ENCODE measurements at regions not wholly inside any gene's neighbourhood (a gene's known extent, or its start where the extent isn't known, plus 50 kb on each side); places are given as distances from the start of the nearest gene placed in this dataset.
"Not testable (repeated sequence)": the region's sequence is repeated elsewhere in the genome, so short reads cannot be mapped to it uniquely, and the experiment has no call there.

- Histone ChIP-seq H3K27ac (ENCODE audit: low read depth in 1 of 2, low read length in 2 of 2) (no peak overlapping the region), H3K9me3 (ENCODE audit: control insufficient read depth in 4 of 4, low read length in 3 of 4) (no peaks in the 10 kb centered on the region), H3K36me3 (ENCODE audit: control insufficient read depth in 4 of 4, insufficient read depth in 3 of 4, low read depth in 1 of 4, low read length in 3 of 4) (no peaks in the 10 kb centered on the region), H3K27me3 (ENCODE audit: control insufficient read depth in 4 of 4, insufficient read depth in 4 of 4, low read length in 3 of 4) (no peaks in the 10 kb centered on the region), H3K4me1 (ENCODE audit: control insufficient read depth in 4 of 4, insufficient read depth in 4 of 4, low read length in 3 of 4) (no peaks in the 10 kb centered on the region), H3K9ac (ENCODE audit: low read depth in 1 of 2, low read length in 2 of 2) (no peak overlapping the region), H3K4me3 (ENCODE audit: low read depth in 1 of 3, low read length in 3 of 3) (no peak overlapping the region)
- WGBS = 49% methylated on average over 3 of the region's 3 CpGs
- no peak for DNase-seq (ENCODE audit: low spot score)
- TF ChIP-seq SP1 (IDR thresholded peaks at IDR 0.05) (no peak), NR2F2 (IDR thresholded peaks at IDR 0.05) (no peak), JUND (IDR thresholded peaks at IDR 0.05) (no peak)
These were observed 1180.8 kb downstream of the JRKL start for GRCh38 chr11:97570636-97571035.

DNA sequence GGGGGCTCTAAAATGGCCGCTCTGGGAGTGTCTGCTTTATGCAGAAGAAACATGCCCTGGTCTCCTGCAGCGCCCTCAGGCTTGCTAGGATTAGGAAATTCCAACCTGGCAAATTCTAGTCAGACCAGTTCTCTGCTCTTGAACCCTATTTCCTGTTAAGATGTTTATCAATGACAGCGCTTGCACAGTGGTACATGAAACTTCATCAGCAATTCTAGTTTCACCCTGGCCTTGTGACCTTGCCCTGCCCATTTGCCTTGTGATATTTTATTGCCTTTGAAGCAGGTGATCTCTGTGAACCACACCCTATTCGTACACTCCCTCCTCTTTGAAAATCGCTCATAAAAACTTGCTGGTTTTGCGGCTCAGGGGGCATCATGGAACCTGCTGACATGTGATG, 1184.0 kb downstream of the JRKL start:
- not testable (repeated sequence) for DNase-seq (ENCODE audit: low spot score); H3K27me3 ChIP-seq (ENCODE audit: control insufficient read depth in 4 of 4, insufficient read depth in 4 of 4, low read length in 3 of 4); H3K27ac ChIP-seq (ENCODE audit: low read depth in 1 of 2, low read length in 2 of 2); H3K36me3 ChIP-seq (ENCODE audit: control insufficient read depth in 4 of 4, insufficient read depth in 3 of 4, low read depth in 1 of 4, low read length in 3 of 4); H3K4me3 ChIP-seq (ENCODE audit: low read depth in 1 of 3, low read length in 3 of 3); H3K9me3 ChIP-seq (ENCODE audit: control insufficient read depth in 4 of 4, low read length in 3 of 4); H3K9ac ChIP-seq (ENCODE audit: low read depth in 1 of 2, low read length in 2 of 2); H3K4me1 ChIP-seq (ENCODE audit: control insufficient read depth in 4 of 4, insufficient read depth in 4 of 4, low read length in 3 of 4)
- 73% methylated on average over 6 of the region's 6 CpGs for WGBS

DNA sequence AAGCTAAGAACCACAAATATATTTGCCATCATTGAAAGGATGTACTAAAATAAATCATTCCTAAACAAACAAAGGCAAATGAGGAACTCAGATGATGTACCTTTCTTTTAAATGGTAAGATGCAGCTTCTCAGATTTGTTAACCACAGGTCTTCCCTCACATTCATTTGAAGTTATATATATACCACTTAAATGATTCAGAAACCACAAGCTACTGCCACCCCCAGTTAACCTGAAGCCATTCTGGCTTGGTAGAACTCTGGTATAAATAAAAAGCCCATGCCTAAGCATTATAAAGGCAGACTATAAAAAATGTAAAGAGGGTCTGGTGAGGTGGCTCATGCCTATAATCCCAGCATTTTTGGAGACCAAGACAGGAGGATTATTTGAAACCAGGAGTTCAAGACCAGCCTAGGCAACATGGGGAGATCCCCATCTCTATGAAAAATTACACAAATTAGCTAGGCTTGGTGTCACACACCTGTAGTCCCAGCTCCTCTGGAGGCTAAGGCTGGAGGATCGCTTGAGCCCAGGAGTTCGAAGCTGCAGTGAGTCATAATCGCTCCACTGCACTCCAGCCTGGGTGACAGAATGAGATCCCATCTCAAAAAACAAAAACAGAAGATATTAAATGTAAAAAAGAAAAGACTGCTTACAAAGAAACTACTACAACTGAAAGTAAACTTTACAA, 1185.3 kb downstream of the JRKL start:
- WGBS = 85% methylated on average over 3 of the region's 3 CpGs
- Histone ChIP-seq H3K4me3 (ENCODE audit: low read depth in 1 of 3, low read length in 3 of 3) (no peak overlapping the region), H3K27me3 (ENCODE audit: control insufficient read depth in 4 of 4, insufficient read depth in 4 of 4, low read length in 3 of 4) (no peaks in the 10 kb centered on the region), H3K9me3 (ENCODE audit: control insufficient read depth in 4 of 4, low read length in 3 of 4) (no peaks in the 10 kb centered on the region), H3K27ac (ENCODE audit: low read depth in 1 of 2, low read length in 2 of 2) (no peak overlapping the region), H3K4me1 (ENCODE audit: control insufficient read depth in 4 of 4, insufficient read depth in 4 of 4, low read length in 3 of 4) (no peaks in the 10 kb centered on the region), H3K36me3 (ENCODE audit: control insufficient read depth in 4 of 4, insufficient read depth in 3 of 4, low read depth in 1 of 4, low read length in 3 of 4) (no peaks in the 10 kb centered on the region), H3K9ac (ENCODE audit: low read depth in 1 of 2, low read length in 2 of 2) (no peak overlapping the region)
- DNase-seq (ENCODE audit: low spot score) = no peak
- TF ChIP-seq FOXA2 (IDR thresholded peaks at IDR 0.05) (no peak), ZBTB33 (IDR thresholded peaks at IDR 0.05) (no peak), FOXA1 (IDR thresholded peaks at IDR 0.05) (no peak), RXRA (IDR thresholded peaks at IDR 0.05) (no peak), YY1 (IDR thresholded peaks at IDR 0.05) (no peak), GABPA (IDR thresholded peaks at IDR 0.05 in 1 of 2, conservative IDR thresholded peaks at IDR 0.05 in 1 of 2) (no peak), NR2F2 (IDR thresholded peaks at IDR 0.05) (no peak), HNF4G (IDR thresholded peaks at IDR 0.05) (no peak), HNF4A (conservative IDR thresholded peaks at IDR 0.05) (no peak)
- TF ChIP-seq, protein P1, sequence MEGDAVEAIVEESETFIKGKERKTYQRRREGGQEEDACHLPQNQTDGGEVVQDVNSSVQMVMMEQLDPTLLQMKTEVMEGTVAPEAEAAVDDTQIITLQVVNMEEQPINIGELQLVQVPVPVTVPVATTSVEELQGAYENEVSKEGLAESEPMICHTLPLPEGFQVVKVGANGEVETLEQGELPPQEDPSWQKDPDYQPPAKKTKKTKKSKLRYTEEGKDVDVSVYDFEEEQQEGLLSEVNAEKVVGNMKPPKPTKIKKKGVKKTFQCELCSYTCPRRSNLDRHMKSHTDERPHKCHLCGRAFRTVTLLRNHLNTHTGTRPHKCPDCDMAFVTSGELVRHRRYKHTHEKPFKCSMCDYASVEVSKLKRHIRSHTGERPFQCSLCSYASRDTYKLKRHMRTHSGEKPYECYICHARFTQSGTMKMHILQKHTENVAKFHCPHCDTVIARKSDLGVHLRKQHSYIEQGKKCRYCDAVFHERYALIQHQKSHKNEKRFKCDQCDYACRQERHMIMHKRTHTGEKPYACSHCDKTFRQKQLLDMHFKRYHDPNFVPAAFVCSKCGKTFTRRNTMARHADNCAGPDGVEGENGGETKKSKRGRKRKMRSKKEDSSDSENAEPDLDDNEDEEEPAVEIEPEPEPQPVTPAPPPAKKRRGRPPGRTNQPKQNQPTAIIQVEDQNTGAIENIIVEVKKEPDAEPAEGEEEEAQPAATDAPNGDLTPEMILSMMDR (IDR thresholded peaks at IDR 0.05; ENCODE audit: low read depth, low read length, missing input control) = no peak
- TF ChIP-seq, protein P2, sequence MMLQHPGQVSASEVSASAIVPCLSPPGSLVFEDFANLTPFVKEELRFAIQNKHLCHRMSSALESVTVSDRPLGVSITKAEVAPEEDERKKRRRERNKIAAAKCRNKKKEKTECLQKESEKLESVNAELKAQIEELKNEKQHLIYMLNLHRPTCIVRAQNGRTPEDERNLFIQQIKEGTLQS (IDR thresholded peaks at IDR 0.05) = no peak
- TF ChIP-seq, protein P3, sequence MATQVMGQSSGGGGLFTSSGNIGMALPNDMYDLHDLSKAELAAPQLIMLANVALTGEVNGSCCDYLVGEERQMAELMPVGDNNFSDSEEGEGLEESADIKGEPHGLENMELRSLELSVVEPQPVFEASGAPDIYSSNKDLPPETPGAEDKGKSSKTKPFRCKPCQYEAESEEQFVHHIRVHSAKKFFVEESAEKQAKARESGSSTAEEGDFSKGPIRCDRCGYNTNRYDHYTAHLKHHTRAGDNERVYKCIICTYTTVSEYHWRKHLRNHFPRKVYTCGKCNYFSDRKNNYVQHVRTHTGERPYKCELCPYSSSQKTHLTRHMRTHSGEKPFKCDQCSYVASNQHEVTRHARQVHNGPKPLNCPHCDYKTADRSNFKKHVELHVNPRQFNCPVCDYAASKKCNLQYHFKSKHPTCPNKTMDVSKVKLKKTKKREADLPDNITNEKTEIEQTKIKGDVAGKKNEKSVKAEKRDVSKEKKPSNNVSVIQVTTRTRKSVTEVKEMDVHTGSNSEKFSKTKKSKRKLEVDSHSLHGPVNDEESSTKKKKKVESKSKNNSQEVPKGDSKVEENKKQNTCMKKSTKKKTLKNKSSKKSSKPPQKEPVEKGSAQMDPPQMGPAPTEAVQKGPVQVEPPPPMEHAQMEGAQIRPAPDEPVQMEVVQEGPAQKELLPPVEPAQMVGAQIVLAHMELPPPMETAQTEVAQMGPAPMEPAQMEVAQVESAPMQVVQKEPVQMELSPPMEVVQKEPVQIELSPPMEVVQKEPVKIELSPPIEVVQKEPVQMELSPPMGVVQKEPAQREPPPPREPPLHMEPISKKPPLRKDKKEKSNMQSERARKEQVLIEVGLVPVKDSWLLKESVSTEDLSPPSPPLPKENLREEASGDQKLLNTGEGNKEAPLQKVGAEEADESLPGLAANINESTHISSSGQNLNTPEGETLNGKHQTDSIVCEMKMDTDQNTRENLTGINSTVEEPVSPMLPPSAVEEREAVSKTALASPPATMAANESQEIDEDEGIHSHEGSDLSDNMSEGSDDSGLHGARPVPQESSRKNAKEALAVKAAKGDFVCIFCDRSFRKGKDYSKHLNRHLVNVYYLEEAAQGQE (IDR thresholded peaks at IDR 0.05) = no peak
